RWPE1 (cell line): ENCODE measurements at regions not wholly inside any gene's neighbourhood (a gene's known extent, or its start where the extent isn't known, plus 50 kb on each side); places are given as distances from the start of the nearest gene placed in this dataset.

ENCODE experiments used
- CTCF ChIA-PET: fragments of 350-600 bp; sonication (Branson Sonifier 250); formaldehyde crosslinking; extraction: SDS; loops from one replicate; lab custom pipeline; 2021; lab: Yijun Ruan, JAX
- POLR2A ChIA-PET: fragments of 400-600 bp; formaldehyde crosslinking; extraction: SDS; loops from one replicate; lab custom pipeline; 2020; ENCODE audit warnings: antibody characterized with exemption; ENCODE audit not compliant: low non-redundant PET; lab: Yijun Ruan, JAX
- DNase-seq: peaks from one replicate; pipeline ENCODE4 v3.0.0; 2012; ENCODE audit warnings: low spot score
- H3K27ac ChIP-seq: fragments of 450-650 bp; 2 replicates; pipeline ENCODE4 v1.5.1; 2017
- TF ChIP-seq, protein P1 (sequence below): fragments of 450-650 bp; conservative IDR thresholded peaks from 2 replicates; pipeline ENCODE4 v1.5.1; 2017; ENCODE audit warnings: low read depth, mild to moderate bottlenecking

DNA sequence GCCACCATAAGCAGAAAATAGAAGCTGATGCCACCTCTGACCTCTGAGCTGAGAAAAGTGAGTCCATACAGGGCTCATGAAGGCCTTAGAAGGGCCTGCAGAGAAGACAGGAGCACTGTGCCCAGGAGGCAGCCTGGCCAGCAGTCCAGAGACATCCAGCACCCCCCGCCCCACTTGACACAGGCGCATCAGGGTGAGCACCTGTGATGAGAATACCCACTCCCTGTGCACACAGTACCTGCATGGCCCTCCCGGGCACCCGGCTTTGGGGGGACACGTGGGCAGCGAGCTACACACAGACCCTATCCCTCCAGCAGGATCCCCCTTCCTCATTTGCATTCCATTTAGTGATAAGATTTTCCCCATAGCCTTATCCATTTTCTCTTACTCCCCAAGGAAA lies 63.6 kb upstream of the NSMCE3 start:
- no peak overlapping the region for H3K27ac ChIP-seq
- CTCF ChIA-PET: no interaction called here
- TF ChIP-seq, protein P1, sequence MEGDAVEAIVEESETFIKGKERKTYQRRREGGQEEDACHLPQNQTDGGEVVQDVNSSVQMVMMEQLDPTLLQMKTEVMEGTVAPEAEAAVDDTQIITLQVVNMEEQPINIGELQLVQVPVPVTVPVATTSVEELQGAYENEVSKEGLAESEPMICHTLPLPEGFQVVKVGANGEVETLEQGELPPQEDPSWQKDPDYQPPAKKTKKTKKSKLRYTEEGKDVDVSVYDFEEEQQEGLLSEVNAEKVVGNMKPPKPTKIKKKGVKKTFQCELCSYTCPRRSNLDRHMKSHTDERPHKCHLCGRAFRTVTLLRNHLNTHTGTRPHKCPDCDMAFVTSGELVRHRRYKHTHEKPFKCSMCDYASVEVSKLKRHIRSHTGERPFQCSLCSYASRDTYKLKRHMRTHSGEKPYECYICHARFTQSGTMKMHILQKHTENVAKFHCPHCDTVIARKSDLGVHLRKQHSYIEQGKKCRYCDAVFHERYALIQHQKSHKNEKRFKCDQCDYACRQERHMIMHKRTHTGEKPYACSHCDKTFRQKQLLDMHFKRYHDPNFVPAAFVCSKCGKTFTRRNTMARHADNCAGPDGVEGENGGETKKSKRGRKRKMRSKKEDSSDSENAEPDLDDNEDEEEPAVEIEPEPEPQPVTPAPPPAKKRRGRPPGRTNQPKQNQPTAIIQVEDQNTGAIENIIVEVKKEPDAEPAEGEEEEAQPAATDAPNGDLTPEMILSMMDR: no peak
- POLR2A ChIA-PET: no interaction called here
- DNase-seq: no peak

DNA sequence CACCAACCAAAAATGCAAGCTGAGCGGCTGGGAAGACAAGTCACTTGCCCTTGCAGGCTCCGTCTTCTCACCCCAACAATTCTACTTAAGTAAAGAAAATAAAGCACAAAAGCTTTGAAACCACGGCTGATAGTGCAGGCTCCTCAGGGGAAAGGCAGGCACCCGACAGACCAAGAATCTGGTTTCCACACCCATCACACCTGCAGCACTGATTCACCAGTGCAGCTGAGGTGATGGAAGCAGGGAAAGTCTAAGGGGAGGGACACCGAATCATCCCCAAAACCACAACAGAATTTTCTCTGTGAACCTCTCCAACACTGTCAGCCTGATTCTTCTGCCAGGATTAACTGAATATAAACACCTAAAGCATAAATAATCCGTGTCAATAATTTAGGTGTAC lies 62.0 kb upstream of the NSMCE3 start:
- POLR2A ChIA-PET: no interaction called here

DNA sequence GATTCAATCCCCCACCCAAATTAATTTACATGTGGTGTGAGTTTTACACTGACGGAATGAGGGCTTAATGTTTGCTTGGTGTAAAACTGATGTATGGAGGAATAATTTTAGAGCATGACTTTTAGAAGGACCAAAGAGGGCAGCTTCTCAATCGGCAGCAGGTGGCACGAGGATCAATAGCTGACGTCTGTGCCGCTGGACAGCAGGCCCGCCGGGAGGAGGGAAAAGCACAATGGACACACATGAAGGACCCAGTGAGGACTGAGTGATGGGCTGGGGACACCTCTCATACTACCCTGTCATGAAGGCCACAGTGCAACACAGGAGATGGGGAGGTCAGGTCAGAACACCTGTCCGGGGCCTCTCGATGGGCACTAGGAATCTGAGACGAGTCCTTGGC lies 61.4 kb upstream of the NSMCE3 start:
- POLR2A ChIA-PET: no interaction called here
- DNase-seq: no peak
- CTCF ChIA-PET: no interaction called here

More for the DNA sequence above, 62.0 kb upstream of the NSMCE3 start:
- no peak overlapping the region for H3K27ac ChIP-seq
- TF ChIP-seq, protein P1: no peak
- DNase-seq: no peak
- CTCF ChIA-PET: interaction anchor here (0.7 kb wide), 1 partner anchor 286 kb away, joined by 3 read pairs; no protein-coding TSS in a partner anchor

DNA sequence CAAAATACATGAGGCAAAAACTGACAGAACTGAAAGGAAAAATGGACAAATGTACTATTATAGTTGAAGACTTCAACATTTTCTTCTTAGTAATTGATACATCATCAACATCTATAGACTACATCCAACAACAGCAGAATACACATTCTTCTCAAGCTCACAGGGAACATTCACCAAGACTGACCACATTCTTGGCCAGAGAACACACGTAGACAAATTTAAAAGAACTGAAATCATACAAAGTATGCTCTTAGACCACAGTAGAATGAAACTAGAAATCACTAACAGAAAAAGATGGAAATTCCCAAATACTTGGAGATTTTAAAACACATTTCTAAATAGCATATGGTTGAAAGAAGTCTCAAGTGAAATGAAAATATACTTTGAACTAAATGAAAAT lies 55.1 kb upstream of the NSMCE3 start:
- no peak overlapping the region for H3K27ac ChIP-seq
- CTCF ChIA-PET: no interaction called here
- TF ChIP-seq, protein P1: no peak
- POLR2A ChIA-PET: no interaction called here
- no peak for DNase-seq

More for the DNA sequence above, 61.4 kb upstream of the NSMCE3 start:
- TF ChIP-seq, protein P1: no peak
- H3K27ac ChIP-seq: no peak overlapping the region

DNA sequence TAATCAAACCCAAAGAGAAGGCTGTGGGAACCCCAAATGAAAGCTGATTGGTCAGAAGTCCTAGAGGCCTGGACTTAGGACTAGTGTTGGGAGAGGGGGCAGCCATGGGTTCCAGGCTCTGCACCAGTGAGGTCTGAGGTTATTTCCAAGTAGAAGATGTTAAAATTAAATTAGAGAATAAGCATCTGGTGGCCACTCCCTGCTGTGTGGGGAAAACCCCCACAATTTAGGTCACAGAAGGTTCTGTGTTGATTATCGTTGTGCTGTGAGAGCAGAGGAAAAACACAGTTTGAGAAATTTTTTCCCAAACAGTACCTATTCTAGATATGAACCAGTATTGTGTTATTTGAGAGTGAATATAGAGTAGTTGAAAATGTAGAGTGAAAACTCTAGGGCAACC lies 53.9 kb upstream of the NSMCE3 start:
- ChIA-PET CTCF (no interaction called here), POLR2A (no interaction called here)
- TF ChIP-seq, protein P1: no peak
- DNase-seq: no peak
- no peak overlapping the region for H3K27ac ChIP-seq

DNA sequence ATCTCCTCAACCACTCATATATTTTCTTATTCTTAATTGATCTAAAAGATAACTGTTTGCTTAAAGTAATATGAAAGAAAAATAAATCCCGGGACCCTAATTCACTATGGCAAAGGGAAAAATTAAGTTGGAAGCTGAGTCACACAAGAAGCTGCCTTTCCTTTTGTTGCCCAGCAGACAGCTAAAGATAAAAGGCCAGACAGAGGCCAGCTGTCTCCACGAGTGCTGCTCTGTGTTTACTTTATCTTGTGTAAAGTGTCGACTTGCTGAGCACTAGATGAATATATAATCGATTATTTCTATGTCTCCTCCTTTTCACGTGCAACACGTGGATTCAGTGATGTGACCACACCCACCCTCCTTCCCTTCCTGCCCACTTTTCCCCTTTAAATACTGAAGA lies 52.8 kb upstream of the NSMCE3 start:
- no peak overlapping the region for H3K27ac ChIP-seq
- CTCF ChIA-PET: no interaction called here
- POLR2A ChIA-PET: no interaction called here
- TF ChIP-seq, protein P1: no peak
- DNase-seq: no peak

DNA sequence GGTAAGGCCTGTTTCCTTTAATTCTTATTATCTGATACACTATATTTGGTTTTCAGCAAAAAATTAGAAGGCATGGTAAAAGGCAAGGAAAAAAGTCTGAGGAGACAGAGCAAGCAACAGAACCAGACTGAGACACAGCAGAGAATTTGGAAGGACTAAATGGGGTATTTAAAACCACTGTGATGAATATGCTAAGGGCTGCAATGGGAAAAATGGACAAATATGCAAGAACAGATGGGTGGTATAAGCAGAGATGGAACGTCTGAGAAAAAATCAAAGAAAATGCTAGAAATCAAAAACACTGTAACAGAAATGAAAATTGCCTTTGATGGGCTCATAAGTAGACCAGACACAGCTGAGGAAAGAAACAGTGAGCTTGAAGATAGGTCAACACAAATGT lies 50.8 kb upstream of the NSMCE3 start:
- ChIA-PET CTCF (interaction anchor here (0.5 kb wide), 1 partner anchor 1895 kb away, joined by 3 read pairs; no protein-coding TSS in a partner anchor), POLR2A (no interaction called here)
- no peak for DNase-seq
- no peak overlapping the region for H3K27ac ChIP-seq
- TF ChIP-seq, protein P1: no peak
